ENCODE measurements at regions not wholly inside any gene's neighbourhood (a gene's known extent, or its start where the extent isn't known, plus 50 kb on each side); places are given as distances from the start of the nearest gene placed in this dataset.

GRCh38 chr9:82152181-82152580 is 163.6 kb downstream of the SPATA31D1 start:
- no peaks in the 10 kb centered on the region for H3K79me1 ChIP-seq (ENCODE audit: low read depth, low read length)
- no peak overlapping the region for H4K8ac ChIP-seq (ENCODE audit: low read depth, low read length)
- no peak overlapping the region for H3K23ac ChIP-seq (ENCODE audit: low read depth, low read length, poor library complexity)
- H2AFZ ChIP-seq (ENCODE audit: low read length) = no peak overlapping the region
- H4K91ac ChIP-seq (ENCODE audit: low read depth, low read length, poor library complexity) = no peak overlapping the region
- H2BK15ac ChIP-seq (ENCODE audit: low read length) = no peak overlapping the region
- H3K14ac ChIP-seq (ENCODE audit: low read length) = no peak overlapping the region
- no peak overlapping the region for H3K4me2 ChIP-seq (ENCODE audit: insufficient read depth, low read length, poor library complexity, severe bottlenecking)
- no peak overlapping the region for H3K4me3 ChIP-seq (ENCODE audit: low read length in 2 of 2)
- no peak overlapping the region for H2AK5ac ChIP-seq (ENCODE audit: low read depth, low read length)
- no peak overlapping the region for H2BK120ac ChIP-seq (ENCODE audit: low read depth, low read length)
- H2BK5ac ChIP-seq (ENCODE audit: low read length) = no peak overlapping the region
- no peaks in the 10 kb centered on the region for H3K27me3 ChIP-seq (ENCODE audit: control insufficient read depth in 3 of 3, insufficient read depth in 3 of 3, low read depth in 1 of 3, low read length in 3 of 3)
- DNase-seq (ENCODE audit: low spot score) = no peak
- H3K9me3 ChIP-seq (replicated peaks in 1 of 2; ENCODE audit: control insufficient read depth in 2 of 2, insufficient read depth in 1 of 2, low read depth in 1 of 2, low read length in 2 of 2) = no peaks in the 10 kb centered on the region
- H3K18ac ChIP-seq (ENCODE audit: low read length) = no peak overlapping the region
- no peak overlapping the region for H3K4ac ChIP-seq (ENCODE audit: low read length)
- no peaks in the 10 kb centered on the region for H3K36me3 ChIP-seq (replicated peaks in 1 of 2; ENCODE audit: control insufficient read depth in 2 of 2, insufficient read depth in 2 of 2, low read length in 2 of 2)
- H2BK12ac ChIP-seq (ENCODE audit: low read length) = no peak overlapping the region
- no peak overlapping the region for H3K27ac ChIP-seq (replicated peaks; ENCODE audit: low read length)
- H3K4me1 ChIP-seq (ENCODE audit: control insufficient read depth in 2 of 2, insufficient read depth in 1 of 2, low read depth in 1 of 2, low read length in 2 of 2) = peaks cover 0 to 1% of the 10 kb centered on the region in 2 donors
- WGBS, 2 donors (ENCODE audit: extremely low coverage in 2 of 2, insufficient read length in 2 of 2, insufficient replicate concordance in 1 of 2) = no CpG with 5 or more reads among the region's 1 CpG
- H3K9ac ChIP-seq (ENCODE audit: low read depth, low read length, poor library complexity) = no peak overlapping the region

- Histone ChIP-seq H3K4me2 (ENCODE audit: insufficient read depth, low read length, poor library complexity, severe bottlenecking) (no peak overlapping the region), H3K27ac (replicated peaks; ENCODE audit: low read length) (no peak overlapping the region), H3K23ac (ENCODE audit: low read depth, low read length, poor library complexity) (no peak overlapping the region), H3K18ac (ENCODE audit: low read length) (no peak overlapping the region), H2BK12ac (ENCODE audit: low read length) (no peak overlapping the region), H3K79me1 (ENCODE audit: low read depth, low read length) (no peaks in the 10 kb centered on the region), H2AFZ (ENCODE audit: low read length) (no peak overlapping the region), H3K36me3 (replicated peaks in 1 of 2; ENCODE audit: control insufficient read depth in 2 of 2, insufficient read depth in 2 of 2, low read length in 2 of 2) (no peaks in the 10 kb centered on the region), H4K8ac (ENCODE audit: low read depth, low read length) (no peak overlapping the region), H2BK120ac (ENCODE audit: low read depth, low read length) (no peak overlapping the region), H3K4me1 (ENCODE audit: control insufficient read depth in 2 of 2, insufficient read depth in 1 of 2, low read depth in 1 of 2, low read length in 2 of 2) (peaks cover 0 to 1% of the 10 kb centered on the region in 2 donors), H3K4me3 (ENCODE audit: low read length in 2 of 2) (no peak overlapping the region), H2AK5ac (ENCODE audit: low read depth, low read length) (no peak overlapping the region), H2BK5ac (ENCODE audit: low read length) (no peak overlapping the region), H3K4ac (ENCODE audit: low read length) (no peak overlapping the region), H3K9ac (ENCODE audit: low read depth, low read length, poor library complexity) (no peak overlapping the region), H3K27me3 (ENCODE audit: control insufficient read depth in 3 of 3, insufficient read depth in 3 of 3, low read depth in 1 of 3, low read length in 3 of 3) (no peaks in the 10 kb centered on the region), H3K9me3 (replicated peaks in 1 of 2; ENCODE audit: control insufficient read depth in 2 of 2, insufficient read depth in 1 of 2, low read depth in 1 of 2, low read length in 2 of 2) (no peaks in the 10 kb centered on the region), H3K14ac (ENCODE audit: low read length) (no peak overlapping the region), H4K91ac (ENCODE audit: low read depth, low read length, poor library complexity) (no peak overlapping the region), H2BK15ac (ENCODE audit: low read length) (no peak overlapping the region)
- no peak for DNase-seq (ENCODE audit: low spot score)
Measured at GRCh38 chr9:82153032-82153431, 164.5 kb downstream of the SPATA31D1 start.

- no peak overlapping the region for H3K14ac ChIP-seq (ENCODE audit: low read length)
- no peak overlapping the region for H2BK5ac ChIP-seq (ENCODE audit: low read length)
- H3K27ac ChIP-seq (replicated peaks; ENCODE audit: low read length) = no peak overlapping the region
- no peak overlapping the region for H3K4ac ChIP-seq (ENCODE audit: low read length)
- no peak overlapping the region for H2AK5ac ChIP-seq (ENCODE audit: low read depth, low read length)
- H2BK120ac ChIP-seq (ENCODE audit: low read depth, low read length) = no peak overlapping the region
- no peak overlapping the region for H2BK15ac ChIP-seq (ENCODE audit: low read length)
- no peak overlapping the region for H4K8ac ChIP-seq (ENCODE audit: low read depth, low read length)
- no CpG with 5 or more reads among the region's 2 CpGs for WGBS, 2 donors (ENCODE audit: extremely low coverage in 2 of 2, insufficient read length in 2 of 2, insufficient replicate concordance in 1 of 2)
- H3K23ac ChIP-seq (ENCODE audit: low read depth, low read length, poor library complexity) = no peak overlapping the region
- no peak overlapping the region for H3K9ac ChIP-seq (ENCODE audit: low read depth, low read length, poor library complexity)
- no peak overlapping the region for H2BK12ac ChIP-seq (ENCODE audit: low read length)
- no peaks in the 10 kb centered on the region for H3K36me3 ChIP-seq (replicated peaks in 1 of 2; ENCODE audit: control insufficient read depth in 2 of 2, insufficient read depth in 2 of 2, low read length in 2 of 2)
- DNase-seq (ENCODE audit: low spot score) = no peak
- no peak overlapping the region for H3K4me3 ChIP-seq (ENCODE audit: low read length in 2 of 2)
- H3K18ac ChIP-seq (ENCODE audit: low read length) = no peak overlapping the region
- H3K4me2 ChIP-seq (ENCODE audit: insufficient read depth, low read length, poor library complexity, severe bottlenecking) = no peak overlapping the region
- no peak overlapping the region for H2AFZ ChIP-seq (ENCODE audit: low read length)
- H3K27me3 ChIP-seq (ENCODE audit: control insufficient read depth in 3 of 3, insufficient read depth in 3 of 3, low read depth in 1 of 3, low read length in 3 of 3) = no peaks in the 10 kb centered on the region
- H3K4me1 ChIP-seq (ENCODE audit: control insufficient read depth in 2 of 2, insufficient read depth in 1 of 2, low read depth in 1 of 2, low read length in 2 of 2) = no peaks in the 10 kb centered on the region
- no peaks in the 10 kb centered on the region for H3K79me1 ChIP-seq (ENCODE audit: low read depth, low read length)
- H3K9me3 ChIP-seq (replicated peaks in 1 of 2; ENCODE audit: control insufficient read depth in 2 of 2, insufficient read depth in 1 of 2, low read depth in 1 of 2, low read length in 2 of 2) = no peaks in the 10 kb centered on the region
- no peak overlapping the region for H4K91ac ChIP-seq (ENCODE audit: low read depth, low read length, poor library complexity)
Measured at GRCh38 chr9:82154573-82154972, 166.0 kb downstream of the SPATA31D1 start.

DNA sequence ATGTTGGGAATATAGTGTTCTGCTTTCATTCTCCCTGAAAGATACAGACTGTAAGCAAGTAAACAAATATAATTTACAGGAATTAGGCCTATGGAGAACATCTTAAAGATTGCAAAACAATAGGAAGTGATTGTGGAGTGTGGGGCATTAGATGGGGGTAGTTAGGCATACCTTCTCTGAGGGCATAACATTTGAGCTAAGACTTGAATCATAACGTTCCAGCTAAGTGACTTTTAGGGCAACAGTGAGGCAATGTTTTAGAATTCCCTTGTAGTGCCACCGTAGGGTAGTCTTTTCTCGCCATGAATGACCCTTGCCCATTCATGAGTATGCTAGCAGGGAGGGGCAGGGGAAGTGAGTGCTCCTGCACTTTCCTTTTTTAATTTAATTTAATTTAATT is 173.3 kb downstream of the SPATA31D1 start:
- H3K9me3 ChIP-seq (replicated peaks in 1 of 2; ENCODE audit: control insufficient read depth in 2 of 2, insufficient read depth in 1 of 2, low read depth in 1 of 2, low read length in 2 of 2) = no peaks in the 10 kb centered on the region
- WGBS, 2 donors (ENCODE audit: extremely low coverage in 2 of 2, insufficient read length in 2 of 2, insufficient replicate concordance in 1 of 2) = no CpG with 5 or more reads among the region's 3 CpGs
- H2AK5ac ChIP-seq (ENCODE audit: low read depth, low read length) = no peak overlapping the region
- no peaks in the 10 kb centered on the region for H3K4me1 ChIP-seq (ENCODE audit: control insufficient read depth in 2 of 2, insufficient read depth in 1 of 2, low read depth in 1 of 2, low read length in 2 of 2)
- no peak overlapping the region for H3K4me3 ChIP-seq (ENCODE audit: low read length in 2 of 2)
- no peak overlapping the region for H2BK15ac ChIP-seq (ENCODE audit: low read length)
- H2BK5ac ChIP-seq (ENCODE audit: low read length) = no peak overlapping the region
- no peak overlapping the region for H2AFZ ChIP-seq (ENCODE audit: low read length)
- no peak overlapping the region for H3K9ac ChIP-seq (ENCODE audit: low read depth, low read length, poor library complexity)
- no peak overlapping the region for H3K23ac ChIP-seq (ENCODE audit: low read depth, low read length, poor library complexity)
- H2BK12ac ChIP-seq (ENCODE audit: low read length) = no peak overlapping the region
- no peak overlapping the region for H4K8ac ChIP-seq (ENCODE audit: low read depth, low read length)
- no peaks in the 10 kb centered on the region for H3K27me3 ChIP-seq (ENCODE audit: control insufficient read depth in 3 of 3, insufficient read depth in 3 of 3, low read depth in 1 of 3, low read length in 3 of 3)
- H3K4me2 ChIP-seq (ENCODE audit: insufficient read depth, low read length, poor library complexity, severe bottlenecking) = no peak overlapping the region
- no peak overlapping the region for H2BK120ac ChIP-seq (ENCODE audit: low read depth, low read length)
- H3K79me1 ChIP-seq (ENCODE audit: low read depth, low read length) = no peaks in the 10 kb centered on the region
- H3K27ac ChIP-seq (replicated peaks; ENCODE audit: low read length) = no peak overlapping the region
- H3K14ac ChIP-seq (ENCODE audit: low read length) = no peak overlapping the region
- no peak overlapping the region for H3K18ac ChIP-seq (ENCODE audit: low read length)
- H3K4ac ChIP-seq (ENCODE audit: low read length) = no peak overlapping the region
- no peak overlapping the region for H4K91ac ChIP-seq (ENCODE audit: low read depth, low read length, poor library complexity)
- H3K36me3 ChIP-seq (replicated peaks in 1 of 2; ENCODE audit: control insufficient read depth in 2 of 2, insufficient read depth in 2 of 2, low read length in 2 of 2) = no peaks in the 10 kb centered on the region
- DNase-seq (ENCODE audit: low spot score) = no peak
